ENCODE measurements at regions not wholly inside any gene's neighbourhood (a gene's known extent, or its start where the extent isn't known, plus 50 kb on each side); places are given as distances from the start of the nearest gene placed in this dataset.
"Not testable (repeated sequence)": the region's sequence is repeated elsewhere in the genome, so short reads cannot be mapped to it uniquely, and the experiment has no call there.

- no peak for DNase-seq
Measured at GRCh38 chr3:182420741-182421140, 372.6 kb upstream of the ATP11B start.

- no peak for DNase-seq
Measured at GRCh38 chr3:182424006-182424405, 369.3 kb upstream of the ATP11B start.

GRCh38 chr3:182425926-182426718 lies 367.2 kb upstream of the ATP11B start:
- not testable (repeated sequence) for DNase-seq

- DNase-seq, result not testable (repeated sequence)
Measured at GRCh38 chr3:182431972-182432371, 361.3 kb upstream of the ATP11B start.

- DNase-seq, result no peak
Measured at GRCh38 chr3:182435860-182436259, 357.4 kb upstream of the ATP11B start.

GRCh38 chr3:182436547-182436946 lies 356.8 kb upstream of the ATP11B start:
- DNase-seq, result no peak

- no peak for DNase-seq
Measured at GRCh38 chr3:182438398-182438797, 354.9 kb upstream of the ATP11B start.

GRCh38 chr3:182440101-182440500 lies 353.2 kb upstream of the ATP11B start:
- no peak for DNase-seq

GRCh38 chr3:182445576-182445975 lies 347.7 kb upstream of the ATP11B start:
- no peak for DNase-seq

- DNase-seq, result no peak
Measured at GRCh38 chr3:182450942-182451787, 342.1 kb upstream of the ATP11B start.

- DNase-seq, result no peak
Measured at GRCh38 chr3:182451871-182452270, 341.4 kb upstream of the ATP11B start.

- no peak for DNase-seq
Measured at GRCh38 chr3:182455011-182455410, 338.3 kb upstream of the ATP11B start.

GRCh38 chr3:182460303-182460702 lies 333.0 kb upstream of the ATP11B start:
- no peak for DNase-seq

GRCh38 chr3:182462152-182462551 lies 331.2 kb upstream of the ATP11B start:
- DNase-seq, result no peak

- no peak for DNase-seq
Measured at GRCh38 chr3:182464513-182465145, 328.7 kb upstream of the ATP11B start.

- DNase-seq, result no peak
Measured at GRCh38 chr3:182465301-182466185, 327.8 kb upstream of the ATP11B start.

- DNase-seq, result no peak
Measured at GRCh38 chr3:182469086-182469485, 324.2 kb upstream of the ATP11B start.

GRCh38 chr3:182470187-182470586 lies 323.1 kb upstream of the ATP11B start:
- DNase-seq, result no peak

- DNase-seq, result no peak
Measured at GRCh38 chr3:182473191-182473710, 320.1 kb upstream of the ATP11B start.

- no peak for DNase-seq
Measured at GRCh38 chr3:182478369-182478768, 314.9 kb upstream of the ATP11B start.

GRCh38 chr3:182479419-182480336 lies 313.6 kb upstream of the ATP11B start:
- no peak for DNase-seq

Data from islet precursor cell (in vitro differentiated cells).